SK-N-MC (cell line): ENCODE measurements at regions not wholly inside any gene's neighbourhood (a gene's known extent, or its start where the extent isn't known, plus 50 kb on each side); places are given as distances from the start of the nearest gene placed in this dataset.

ENCODE experiments used
- EZH2 ChIP-seq: fragments of 200-600 bp; sonication (generic); IDR thresholded peaks from one replicate; pipeline ENCODE4 v1.6.1; 2017; ENCODE audit warnings: antibody characterized with exemption
- POLR2AphosphoS5 ChIP-seq: IDR thresholded peaks from 2 replicates; pipeline ENCODE4 v1.6.1; 2012; ENCODE audit warnings: mild to moderate bottlenecking, low read depth, low read length, borderline replicate concordance

GRCh38 chr2:41267929-41268659 lies 779.7 kb upstream of the PKDCC start:
- TF ChIP-seq EZH2 (no peak), POLR2AphosphoS5 (no peak)
